GM18870 (cell line): ENCODE measurements at regions not wholly inside any gene's neighbourhood (a gene's known extent, or its start where the extent isn't known, plus 50 kb on each side); places are given as distances from the start of the nearest gene placed in this dataset.

ENCODE experiments used
- ATAC-seq: cut with Tn5 transposase; IDR thresholded peaks from one replicate; pipeline ENCODE4 v1.9.1; 2021; ENCODE audit warnings: moderate library complexity; ENCODE audit not compliant: unreplicated experiment

DNA sequence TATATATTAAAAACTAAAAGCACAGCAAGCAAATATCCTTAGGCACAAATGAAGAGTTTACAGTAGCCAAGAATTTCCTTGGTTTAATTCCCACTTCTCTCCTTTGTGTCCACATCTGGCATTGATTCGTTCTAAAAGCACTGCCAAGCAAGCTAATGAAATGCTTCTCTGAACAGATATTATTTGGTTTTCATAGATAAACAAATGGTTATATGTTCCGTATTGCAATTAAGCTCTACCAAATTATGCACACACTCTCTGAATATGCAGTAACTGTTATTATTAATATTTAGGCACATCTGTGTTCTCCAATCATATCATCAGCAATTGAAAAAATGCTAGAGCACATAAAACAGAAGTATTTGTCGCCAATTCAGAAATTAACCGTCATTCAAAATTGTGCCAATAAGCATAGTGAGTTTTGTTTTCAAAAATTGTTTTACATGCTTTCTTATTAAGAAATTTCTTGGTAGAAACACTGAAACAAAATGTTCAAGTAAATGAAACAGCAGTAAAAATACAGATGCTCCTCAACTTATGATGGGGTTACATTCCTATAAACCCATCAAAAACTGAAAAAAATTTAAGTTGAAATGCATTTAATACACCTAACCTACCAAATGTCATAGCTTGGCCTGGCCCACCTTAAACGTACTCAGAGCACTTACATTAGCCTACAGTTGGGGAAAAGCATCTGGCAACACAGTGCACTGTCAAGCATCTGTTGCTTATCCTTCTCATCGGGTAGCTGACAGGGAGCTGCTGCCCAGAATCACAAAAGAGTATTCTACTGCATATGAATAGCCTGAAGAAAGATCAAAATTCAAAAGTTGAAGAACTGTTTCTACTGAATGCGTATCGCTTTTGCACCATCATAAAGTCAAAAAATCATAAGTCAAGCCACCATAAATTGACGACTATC, 2134.7 kb downstream of the PCDH9 start:
- ATAC-seq = no peak

DNA sequence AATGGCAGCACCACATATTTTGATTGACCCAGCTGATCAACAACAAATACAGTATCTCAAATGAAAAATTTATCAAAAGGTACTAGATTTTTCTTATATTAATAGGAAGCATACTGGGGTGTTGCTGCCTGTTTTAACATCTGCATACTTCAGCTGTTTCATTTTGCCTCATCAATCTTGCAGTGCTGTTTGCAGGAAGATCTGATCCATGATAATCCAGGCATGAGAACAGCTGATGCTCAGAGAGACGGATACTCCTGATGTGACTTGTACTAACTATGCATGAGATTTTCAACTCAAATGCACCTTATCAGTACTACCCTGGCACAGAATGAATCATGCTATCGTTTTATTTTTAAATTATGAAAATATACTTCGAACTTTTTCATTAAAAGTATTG, 2136.8 kb downstream of the PCDH9 start:
- no peak for ATAC-seq

DNA sequence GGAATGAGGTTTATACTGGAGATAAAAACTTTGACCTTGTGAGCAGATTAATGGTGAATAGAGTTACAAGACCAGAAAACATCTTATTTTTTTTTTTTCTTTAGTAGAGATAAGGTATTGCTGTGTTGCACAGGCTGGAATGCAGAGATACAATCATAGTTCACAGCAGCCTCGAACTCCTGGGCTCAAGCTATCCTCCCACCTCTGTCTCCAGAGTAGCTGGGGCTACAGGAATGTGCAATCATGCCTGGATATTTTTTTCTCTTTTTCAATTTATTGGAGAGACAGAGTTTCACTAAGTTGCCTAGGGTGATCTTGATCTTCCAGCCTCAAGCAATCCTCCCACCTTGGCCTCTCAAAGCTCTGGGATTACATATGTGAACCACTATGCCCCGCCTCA, 2139.1 kb downstream of the PCDH9 start:
- no peak for ATAC-seq

DNA sequence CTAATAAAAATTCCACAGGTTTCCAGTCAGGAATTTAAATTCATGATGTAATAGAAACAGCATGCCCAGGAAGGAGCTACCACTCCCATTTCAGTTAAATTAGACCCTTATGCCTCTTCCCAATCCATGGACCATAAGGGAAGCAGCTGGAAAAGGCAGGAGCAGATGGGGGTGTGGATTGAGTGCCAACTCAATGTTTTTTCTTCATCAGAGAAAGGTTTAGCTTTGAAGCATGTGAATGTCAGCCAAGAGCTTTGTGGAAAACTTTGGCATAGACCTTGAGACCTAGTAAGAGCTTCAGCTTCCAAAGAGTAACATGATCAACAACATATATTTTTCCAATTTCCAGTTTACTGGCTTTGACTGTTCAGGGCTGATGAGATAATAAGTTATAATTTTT, 2139.9 kb downstream of the PCDH9 start:
- no peak for ATAC-seq

DNA sequence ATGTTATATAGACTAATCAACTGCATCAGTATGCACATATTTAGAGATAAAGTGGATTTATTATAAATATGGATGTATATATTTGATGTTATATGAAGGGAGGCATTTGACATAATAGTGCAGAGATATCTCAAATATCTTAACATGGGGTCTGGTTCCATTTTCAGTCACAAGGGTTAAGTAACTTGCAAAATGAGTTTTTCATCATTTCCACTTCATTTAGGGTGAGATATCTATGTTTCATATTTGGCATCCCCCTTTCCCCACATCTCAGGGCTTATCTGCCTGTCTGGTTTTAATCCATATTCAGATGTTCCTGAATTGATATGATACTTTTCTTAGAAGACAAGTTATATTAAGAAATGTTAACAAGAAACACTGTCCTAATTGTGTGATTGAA, 2141.2 kb downstream of the PCDH9 start:
- no peak for ATAC-seq

DNA sequence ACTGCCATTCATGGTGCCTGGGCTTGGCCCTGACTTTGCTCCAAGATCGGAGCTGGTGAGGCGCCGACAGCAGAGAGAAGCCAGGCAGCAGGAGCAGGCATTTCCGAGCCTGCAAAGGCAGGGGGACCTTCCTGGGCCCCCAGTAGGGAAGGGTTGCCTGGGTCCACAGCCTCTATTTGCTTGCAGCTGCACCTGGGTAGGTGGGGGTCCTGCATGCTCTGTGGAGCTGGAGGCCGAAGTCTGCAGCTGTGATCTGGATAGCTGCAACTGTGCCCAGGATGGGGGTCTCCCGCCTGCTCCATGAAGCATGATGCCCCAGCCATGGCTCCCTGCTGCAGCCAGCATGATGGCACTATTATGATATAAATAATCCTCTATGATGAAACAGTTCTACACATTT, 2144.2 kb downstream of the PCDH9 start:
- ATAC-seq = no peak

DNA sequence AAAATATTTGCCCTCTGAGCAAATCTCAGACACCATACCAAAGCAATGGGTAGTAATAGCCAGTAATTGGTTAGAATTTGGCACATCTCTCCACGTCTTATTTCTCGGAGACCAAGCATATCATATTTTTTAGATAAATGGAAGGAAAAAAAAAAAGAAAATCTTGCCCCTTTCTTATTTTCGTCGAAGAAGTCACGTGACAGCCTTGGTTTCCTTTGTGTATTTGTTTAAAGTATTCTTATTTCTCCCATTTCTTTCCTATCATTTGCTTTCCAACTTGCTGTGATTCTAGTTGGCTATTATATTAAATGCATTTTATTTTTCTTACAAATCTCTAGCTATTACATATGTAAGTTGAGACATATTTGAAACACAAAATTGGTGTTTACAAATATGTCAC, 2155.9 kb downstream of the PCDH9 start:
- ATAC-seq = no peak

DNA sequence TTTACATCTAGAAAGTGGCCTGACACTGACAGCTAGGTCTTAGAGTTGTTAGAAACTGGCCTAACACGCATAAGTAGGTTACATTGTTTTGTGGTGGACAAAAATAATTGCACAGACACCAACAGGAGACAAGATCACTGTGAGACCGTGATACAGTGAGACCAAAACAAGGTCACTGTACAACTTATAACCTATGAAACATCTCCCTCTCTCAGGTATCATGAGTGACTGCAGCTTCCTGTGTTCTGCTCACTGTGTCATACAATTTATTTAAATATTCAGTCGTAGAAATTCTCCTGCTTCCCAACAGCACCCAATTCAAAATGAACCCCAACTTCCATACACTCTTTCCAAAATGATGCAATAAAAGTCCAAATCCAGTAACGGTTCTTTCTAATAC, 2165.2 kb downstream of the PCDH9 start:
- no peak for ATAC-seq

DNA sequence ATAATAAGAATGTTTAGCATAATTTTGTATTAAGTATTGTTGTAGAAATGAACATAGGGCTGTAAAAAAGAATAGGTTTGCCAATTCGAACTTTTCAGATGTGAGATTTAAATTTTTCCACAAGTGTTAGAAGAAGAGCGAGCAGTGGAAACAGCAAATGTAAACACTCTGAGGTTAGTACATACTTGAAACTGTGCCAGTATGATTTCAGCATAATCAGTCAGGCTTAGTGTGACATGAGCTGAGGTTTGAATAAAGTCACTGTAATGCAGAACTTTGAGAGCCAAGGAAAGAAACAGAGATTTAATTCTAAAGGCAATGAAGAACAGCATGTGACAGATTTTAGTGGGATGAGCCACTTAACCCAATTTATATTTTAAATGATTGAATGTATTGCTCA, 2166.4 kb downstream of the PCDH9 start:
- no peak for ATAC-seq

DNA sequence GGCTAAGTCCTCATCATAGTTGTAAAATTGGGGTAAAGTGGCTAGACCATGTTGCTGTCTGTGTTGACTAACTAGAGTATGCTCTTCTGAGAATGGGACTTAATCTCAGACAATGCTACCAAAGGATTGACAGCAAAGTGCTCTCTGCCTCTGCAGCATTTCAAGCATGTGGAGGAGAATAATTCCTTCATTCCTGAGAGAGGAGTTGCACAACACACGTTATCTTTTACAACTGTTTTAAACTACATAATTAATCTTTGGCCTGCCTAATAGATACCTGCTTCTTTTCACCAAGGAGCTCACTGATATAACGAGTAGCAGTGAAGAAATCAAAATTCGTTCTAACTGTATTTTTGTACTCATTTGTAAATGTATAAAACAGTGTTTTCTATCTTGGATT, 2172.2 kb downstream of the PCDH9 start:
- no peak for ATAC-seq

DNA sequence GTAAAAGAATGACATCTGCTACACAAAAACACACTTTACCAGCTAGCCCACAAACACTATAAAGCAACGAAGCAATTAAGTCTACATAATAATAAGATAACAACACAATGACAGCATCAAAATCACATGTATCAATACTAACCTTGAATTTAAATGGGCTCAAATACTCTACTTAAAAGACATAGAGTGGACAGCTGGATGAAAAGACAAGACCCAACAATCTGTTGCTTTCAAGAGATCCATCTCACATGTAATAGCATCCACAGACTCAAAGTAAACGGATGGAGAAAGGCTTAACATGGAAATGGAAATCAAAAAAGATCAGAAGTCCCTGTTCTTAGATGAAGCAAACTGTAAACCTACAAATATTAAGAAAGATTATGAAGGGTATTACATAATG, 2175.9 kb downstream of the PCDH9 start:
- ATAC-seq = no peak

DNA sequence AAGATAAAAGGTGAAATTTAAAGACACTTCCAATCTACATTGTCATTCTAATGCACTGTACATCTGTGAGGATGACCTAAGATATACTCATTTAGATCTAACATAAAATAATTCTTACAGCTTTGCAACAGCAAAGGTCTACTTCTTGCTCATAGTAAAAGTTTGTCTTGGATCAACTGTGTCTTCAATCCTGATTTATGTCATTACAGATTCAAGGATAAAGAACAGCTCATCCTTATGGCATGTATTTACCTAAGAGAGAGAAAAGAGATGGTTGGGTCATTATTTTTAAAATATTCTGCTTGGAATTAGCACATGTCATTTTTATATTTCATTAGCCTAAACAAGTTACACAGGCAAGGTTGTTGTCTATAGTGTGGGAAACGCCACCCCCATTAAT, 2193.1 kb downstream of the PCDH9 start:
- no peak for ATAC-seq

DNA sequence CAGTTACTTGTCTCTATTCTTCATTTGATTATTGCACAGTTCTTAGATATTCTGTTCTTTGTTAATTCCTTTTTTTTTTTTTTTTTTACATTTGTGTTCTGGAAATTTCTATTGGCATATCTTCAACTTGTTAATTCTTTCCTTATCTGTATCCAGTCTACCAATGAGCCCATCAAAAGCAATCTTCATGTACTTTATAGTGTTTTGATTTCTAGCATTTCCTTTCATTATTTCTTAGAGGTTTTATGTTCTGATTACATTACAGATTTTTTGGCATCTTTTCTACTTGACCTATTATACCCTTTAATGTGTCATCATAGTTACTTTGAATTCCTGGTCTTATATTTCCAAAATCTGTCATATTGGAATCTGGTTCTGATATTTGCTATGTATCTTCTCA, 2194.8 kb downstream of the PCDH9 start:
- no peak for ATAC-seq

DNA sequence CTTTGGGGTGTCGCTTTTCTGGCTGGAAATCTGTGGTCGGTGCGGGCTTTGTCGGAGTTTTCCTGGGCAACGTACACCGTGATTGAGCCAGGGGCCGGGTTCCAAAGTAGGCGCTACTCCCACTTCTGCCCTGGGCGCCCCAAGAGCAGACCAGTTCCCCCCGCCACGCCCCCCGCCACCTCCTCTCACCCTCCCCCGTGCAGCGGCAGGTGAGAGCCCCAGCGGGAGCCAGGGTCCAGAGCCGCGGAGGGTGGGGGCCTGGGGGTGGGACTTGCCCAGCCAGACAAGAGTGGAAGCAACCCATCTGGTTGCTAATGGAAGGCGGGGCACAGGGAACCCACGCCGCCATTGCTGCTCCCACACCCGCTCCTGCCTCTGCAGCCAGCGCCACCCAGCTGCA, 2195.9 kb downstream of the PCDH9 start:
- no peak for ATAC-seq

DNA sequence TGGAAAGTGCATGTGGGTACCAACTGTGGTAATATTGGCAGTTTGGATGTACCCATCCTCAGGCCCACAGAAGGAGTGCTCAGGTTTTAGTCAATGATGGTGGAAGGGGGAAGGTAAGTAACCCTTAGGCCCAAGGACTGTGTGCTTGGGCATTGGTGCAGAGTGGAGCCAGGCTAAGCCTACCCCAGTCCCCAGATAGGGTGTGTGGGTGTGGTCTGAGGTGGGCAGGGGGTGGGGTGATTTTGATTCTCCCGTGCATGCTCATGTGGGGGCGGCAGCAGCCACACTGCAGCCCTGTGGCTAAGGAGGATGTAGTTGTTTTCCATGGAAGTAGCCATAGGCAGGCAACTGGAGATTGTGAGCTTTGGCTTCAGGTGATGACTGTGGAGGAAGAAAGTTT, 2197.3 kb downstream of the PCDH9 start:
- no peak for ATAC-seq

DNA sequence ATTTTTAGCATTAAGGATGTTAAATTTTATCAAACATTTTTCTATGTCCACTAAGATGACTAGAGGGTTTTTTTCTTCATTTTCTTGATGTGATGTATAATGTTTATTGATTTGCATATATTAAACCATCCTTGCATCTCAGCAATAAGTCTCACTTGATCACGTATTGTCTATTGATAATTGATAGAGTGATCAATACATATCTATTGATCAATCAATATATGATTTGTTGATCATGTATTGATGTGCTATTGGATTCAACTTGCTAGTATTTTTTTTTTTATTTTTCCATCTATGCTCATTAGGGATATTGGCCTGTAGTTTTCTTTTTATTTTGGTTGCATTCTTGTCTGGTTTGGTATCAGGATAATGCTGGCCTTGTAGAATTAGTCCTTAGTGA, 2202.0 kb downstream of the PCDH9 start:
- no peak for ATAC-seq

DNA sequence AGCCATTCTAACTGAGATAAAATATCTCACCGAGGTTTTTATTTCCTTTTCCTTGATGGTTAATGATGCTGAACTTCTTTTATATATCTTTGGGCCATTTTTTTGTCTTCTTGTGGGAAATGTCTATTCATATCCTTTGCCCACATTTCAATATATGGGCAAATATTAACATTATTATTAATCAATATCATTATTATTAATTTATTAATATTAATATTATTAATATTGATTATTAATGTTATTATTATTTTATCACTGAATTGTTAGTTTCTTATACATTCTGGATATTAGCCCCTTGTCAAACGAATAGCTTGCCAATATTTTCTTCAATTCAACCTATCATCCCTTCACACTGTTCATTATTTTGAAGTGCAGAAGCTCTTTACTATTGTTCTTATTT, 2203.6 kb downstream of the PCDH9 start:
- no peak for ATAC-seq

DNA sequence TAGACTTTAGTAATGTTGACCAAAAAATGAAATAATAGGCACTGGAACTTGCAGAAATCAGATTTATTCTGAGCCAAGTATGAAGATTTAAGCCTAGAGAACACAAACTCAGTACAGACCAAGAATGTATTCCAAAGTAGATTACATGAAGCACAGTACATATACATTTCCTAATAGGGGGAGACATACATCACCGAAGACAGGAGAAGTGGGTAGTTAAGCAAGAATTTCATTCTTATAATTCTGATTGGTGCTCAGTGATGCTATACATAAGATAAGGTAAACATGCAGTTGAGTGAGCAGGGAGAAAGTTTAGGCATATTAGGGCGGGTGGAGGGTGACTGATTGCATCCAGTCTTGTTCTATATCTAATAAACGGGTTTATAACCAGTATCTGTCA, 2218.8 kb downstream of the PCDH9 start:
- ATAC-seq = no peak

DNA sequence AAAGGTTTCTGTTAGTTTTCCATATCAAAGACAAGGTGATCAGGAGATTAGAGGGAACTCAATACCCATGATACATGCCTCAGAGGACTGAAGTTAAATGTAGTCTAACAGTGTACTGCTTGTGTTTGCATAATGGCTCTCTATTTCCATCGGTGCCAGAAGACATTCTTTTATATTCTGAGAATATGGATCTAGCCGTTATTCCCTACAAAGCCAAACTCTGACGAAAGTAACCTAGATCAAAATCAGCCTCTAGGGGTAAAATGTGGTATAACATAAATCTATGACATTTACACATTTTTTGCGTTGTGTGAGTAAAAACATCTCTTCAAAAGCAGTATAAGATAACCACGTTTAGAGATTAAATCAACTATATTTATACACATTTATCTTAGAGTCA, 2232.7 kb downstream of the PCDH9 start:
- no peak for ATAC-seq

DNA sequence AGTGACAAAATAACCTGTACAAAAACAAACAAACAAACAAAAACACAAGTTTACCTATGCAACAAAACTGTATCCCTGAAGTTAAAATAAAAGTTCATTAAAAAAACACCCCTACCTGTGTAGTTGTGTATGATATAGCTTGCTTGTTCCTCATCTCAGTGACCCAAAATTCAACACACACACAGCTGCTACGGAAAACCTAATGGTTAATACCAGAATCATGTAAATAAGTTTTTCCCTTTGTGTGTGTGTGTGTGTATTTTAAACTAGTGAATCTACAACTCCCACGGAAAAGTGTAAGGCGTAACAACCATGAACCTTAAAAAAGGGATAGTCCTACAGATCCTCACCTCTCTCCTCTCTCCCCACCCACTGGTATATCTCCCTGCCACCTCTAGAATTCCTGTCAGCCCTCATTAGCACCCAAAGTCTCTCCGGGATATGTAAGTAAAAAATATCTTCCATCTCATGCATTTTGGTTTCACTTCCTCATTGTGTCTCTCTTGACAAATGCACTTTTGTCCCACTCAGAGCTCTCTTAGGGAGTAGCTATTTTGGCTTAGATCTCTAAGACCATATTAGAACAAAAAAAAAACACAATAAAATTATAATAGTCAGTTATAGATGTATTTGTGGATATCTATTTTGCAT, 2236.5 kb downstream of the PCDH9 start:
- no peak for ATAC-seq

DNA sequence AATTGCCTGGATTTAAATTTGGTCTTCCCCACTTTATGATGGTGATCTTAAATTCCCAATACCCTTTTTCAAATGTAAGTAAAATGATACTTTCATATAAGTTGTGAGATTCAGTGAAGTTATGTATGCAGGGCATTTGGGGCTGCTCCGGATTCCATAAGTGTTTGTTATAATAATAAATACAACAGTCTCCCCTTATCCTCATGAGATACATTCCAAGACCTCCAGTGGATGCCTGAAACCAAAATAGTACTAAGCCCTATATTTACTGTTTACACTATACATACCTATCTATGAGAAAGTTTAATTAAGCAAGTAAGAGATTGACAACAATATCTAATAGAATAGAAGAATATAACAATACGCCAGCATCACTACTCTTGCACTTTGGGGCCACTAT, 2237.8 kb downstream of the PCDH9 start:
- ATAC-seq = no peak

DNA sequence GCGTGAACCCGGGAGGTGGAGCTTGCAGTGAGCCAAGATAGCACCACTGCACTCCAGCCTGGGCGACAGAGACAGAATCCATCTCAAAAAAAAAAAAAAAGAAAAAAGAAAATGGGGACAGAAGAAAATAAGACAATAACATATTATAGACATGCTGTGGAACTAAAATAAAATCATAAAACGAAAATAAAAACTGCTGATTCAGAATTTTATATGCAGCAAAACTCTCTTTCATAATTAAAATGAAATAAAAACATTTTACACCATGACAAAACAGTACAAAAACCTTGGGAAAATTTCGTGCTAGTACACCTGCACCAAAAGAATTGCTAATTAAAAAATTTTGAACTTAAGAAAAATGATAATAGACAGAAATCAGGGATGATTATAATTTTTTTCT, 2245.1 kb downstream of the PCDH9 start:
- ATAC-seq = no peak

DNA sequence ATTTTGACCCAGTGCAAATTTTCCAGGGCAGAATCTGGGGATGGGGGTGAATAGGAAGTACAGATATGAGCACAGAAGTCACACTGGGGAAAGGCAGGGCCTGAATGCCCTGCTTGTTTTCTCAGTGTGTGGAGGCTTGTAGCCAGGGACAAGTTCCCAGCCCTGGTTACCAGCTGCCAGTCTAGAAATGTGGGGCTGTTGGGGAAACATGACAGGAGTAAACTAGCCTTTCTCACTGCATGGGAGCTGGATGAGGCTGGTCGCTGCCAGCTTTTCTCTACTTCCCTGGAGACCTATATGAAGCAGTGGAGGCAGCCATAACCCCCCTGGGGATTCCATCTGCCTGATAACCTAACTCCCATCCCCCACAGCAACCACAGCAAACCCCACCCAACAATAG, 2267.7 kb downstream of the PCDH9 start:
- no peak for ATAC-seq
